K562 (cell line): ENCODE measurements at regions not wholly inside any gene's neighbourhood (a gene's known extent, or its start where the extent isn't known, plus 50 kb on each side); places are given as distances from the start of the nearest gene placed in this dataset.

Experiments used
- ARNT ChIP-seq, 2 experiments: fragments of 450-650 bp; IDR thresholded peaks; 2 replicates each; pipeline ENCODE4 v1.6.1; 2016; ENCODE audit warnings: mild to moderate bottlenecking in 1 of 2
- EGR1 ChIP-seq: fragments of 450-650 bp; conservative IDR thresholded peaks from 2 replicates; pipeline ENCODE4 v1.6.1; 2017; ENCODE audit warnings: mild to moderate bottlenecking
- KDM1A ChIP-seq, 2 experiments: fragments of 450-650 bp; IDR thresholded peaks; 2 replicates each; pipeline ENCODE4 v1.6.1; 2016; ENCODE audit warnings: mild to moderate bottlenecking in 2 of 2
- MEF2A ChIP-seq: IDR thresholded peaks from 2 replicates; pipeline ENCODE4 v1.6.1; 2011; ENCODE audit warnings: low read depth, mild to moderate bottlenecking, low read length, moderate library complexity; ENCODE audit not compliant: control insufficient read depth
- POLR2AphosphoS5 ChIP-seq: IDR thresholded peaks from 2 replicates; pipeline ENCODE4 v1.6.1; 2011; ENCODE audit warnings: mild to moderate bottlenecking, low read depth, low read length, moderate library complexity; ENCODE audit not compliant: control insufficient read depth, insufficient read depth
- POU5F1 ChIP-seq: fragments of 150-350 bp; IDR thresholded peaks from 2 replicates; pipeline ENCODE4 v1.6.1; 2014; ENCODE audit warnings: borderline replicate concordance, low read length, low read depth, mild to moderate bottlenecking; ENCODE audit not compliant: partially characterized antibody
- ZNF232 ChIP-seq: sonication (generic); formaldehyde crosslinking; IDR thresholded peaks from 2 replicates; pipeline ENCODE4 v1.8.0; 2022; ENCODE audit warnings: mild to moderate bottlenecking, missing genetic modification reagents
- TF ChIP-seq, protein P1 (sequence below): fragments of 150-350 bp; conservative IDR thresholded peaks from 2 replicates; pipeline ENCODE4 v1.6.1; 2014; ENCODE audit warnings: low read length
- TF ChIP-seq, protein P2 (sequence below), 2 experiments: fragments of 450-650 bp; formaldehyde crosslinking in 1 of 2; IDR thresholded peaks; 2 replicates each; pipeline versions ENCODE4 v1.4.0 to v1.6.1; 2014 to 2020; ENCODE audit warnings: mild to moderate bottlenecking in 2 of 2, borderline replicate concordance in 1 of 2, low read depth in 1 of 2
- TF ChIP-seq, protein P3 (sequence below): fragments of 250-450 bp; sonication (Bioruptor Pico); IDR thresholded peaks from 2 replicates; pipeline ENCODE4 v1.8.0; 2022; ENCODE audit warnings: inconsistent platforms
- TF ChIP-seq, protein P4 (sequence below): fragments of 450-650 bp; IDR thresholded peaks from 2 replicates; pipeline ENCODE4 v1.6.1; 2017; ENCODE audit warnings: antibody characterized with exemption, mild to moderate bottlenecking

DNA sequence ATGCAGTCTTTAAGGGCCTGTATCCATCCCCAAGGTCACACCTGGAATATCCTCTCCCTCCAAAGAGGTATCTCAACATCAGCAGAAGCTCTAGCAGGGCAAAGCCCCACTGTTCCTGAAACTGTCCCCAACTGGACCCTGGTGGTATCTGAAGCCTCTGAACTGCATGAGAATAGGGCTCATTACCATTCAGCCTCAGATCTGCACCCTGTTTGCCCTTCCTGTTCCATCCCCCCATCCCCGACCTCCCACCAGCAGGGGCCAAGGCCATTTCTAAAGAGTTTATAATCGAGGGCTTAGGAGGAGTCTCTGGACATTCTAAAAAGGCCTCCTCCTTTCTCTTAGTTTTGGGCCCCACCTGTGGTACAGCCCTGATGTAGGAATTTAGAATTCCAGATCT, 74.0 kb upstream of the THY1 start:
- TF ChIP-seq ARNT (IDR thresholded peaks at IDR 0.05) (no peak), EGR1 (no peak), POLR2AphosphoS5 (no peak), ZNF232 (CRISPR knock-in tag) (no peak), POU5F1 (no peak), MEF2A (no peak), KDM1A (IDR thresholded peaks at IDR 0.05) (no peak)
- TF ChIP-seq, protein P1, sequence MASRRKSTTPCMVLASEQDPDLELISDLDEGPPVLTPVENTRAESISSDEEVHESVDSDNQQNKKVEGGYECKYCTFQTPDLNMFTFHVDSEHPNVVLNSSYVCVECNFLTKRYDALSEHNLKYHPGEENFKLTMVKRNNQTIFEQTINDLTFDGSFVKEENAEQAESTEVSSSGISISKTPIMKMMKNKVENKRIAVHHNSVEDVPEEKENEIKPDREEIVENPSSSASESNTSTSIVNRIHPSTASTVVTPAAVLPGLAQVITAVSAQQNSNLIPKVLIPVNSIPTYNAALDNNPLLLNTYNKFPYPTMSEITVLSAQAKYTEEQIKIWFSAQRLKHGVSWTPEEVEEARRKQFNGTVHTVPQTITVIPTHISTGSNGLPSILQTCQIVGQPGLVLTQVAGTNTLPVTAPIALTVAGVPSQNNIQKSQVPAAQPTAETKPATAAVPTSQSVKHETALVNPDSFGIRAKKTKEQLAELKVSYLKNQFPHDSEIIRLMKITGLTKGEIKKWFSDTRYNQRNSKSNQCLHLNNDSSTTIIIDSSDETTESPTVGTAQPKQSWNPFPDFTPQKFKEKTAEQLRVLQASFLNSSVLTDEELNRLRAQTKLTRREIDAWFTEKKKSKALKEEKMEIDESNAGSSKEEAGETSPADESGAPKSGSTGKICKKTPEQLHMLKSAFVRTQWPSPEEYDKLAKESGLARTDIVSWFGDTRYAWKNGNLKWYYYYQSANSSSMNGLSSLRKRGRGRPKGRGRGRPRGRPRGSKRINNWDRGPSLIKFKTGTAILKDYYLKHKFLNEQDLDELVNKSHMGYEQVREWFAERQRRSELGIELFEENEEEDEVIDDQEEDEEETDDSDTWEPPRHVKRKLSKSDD, result no peak
- TF ChIP-seq, protein P2, sequence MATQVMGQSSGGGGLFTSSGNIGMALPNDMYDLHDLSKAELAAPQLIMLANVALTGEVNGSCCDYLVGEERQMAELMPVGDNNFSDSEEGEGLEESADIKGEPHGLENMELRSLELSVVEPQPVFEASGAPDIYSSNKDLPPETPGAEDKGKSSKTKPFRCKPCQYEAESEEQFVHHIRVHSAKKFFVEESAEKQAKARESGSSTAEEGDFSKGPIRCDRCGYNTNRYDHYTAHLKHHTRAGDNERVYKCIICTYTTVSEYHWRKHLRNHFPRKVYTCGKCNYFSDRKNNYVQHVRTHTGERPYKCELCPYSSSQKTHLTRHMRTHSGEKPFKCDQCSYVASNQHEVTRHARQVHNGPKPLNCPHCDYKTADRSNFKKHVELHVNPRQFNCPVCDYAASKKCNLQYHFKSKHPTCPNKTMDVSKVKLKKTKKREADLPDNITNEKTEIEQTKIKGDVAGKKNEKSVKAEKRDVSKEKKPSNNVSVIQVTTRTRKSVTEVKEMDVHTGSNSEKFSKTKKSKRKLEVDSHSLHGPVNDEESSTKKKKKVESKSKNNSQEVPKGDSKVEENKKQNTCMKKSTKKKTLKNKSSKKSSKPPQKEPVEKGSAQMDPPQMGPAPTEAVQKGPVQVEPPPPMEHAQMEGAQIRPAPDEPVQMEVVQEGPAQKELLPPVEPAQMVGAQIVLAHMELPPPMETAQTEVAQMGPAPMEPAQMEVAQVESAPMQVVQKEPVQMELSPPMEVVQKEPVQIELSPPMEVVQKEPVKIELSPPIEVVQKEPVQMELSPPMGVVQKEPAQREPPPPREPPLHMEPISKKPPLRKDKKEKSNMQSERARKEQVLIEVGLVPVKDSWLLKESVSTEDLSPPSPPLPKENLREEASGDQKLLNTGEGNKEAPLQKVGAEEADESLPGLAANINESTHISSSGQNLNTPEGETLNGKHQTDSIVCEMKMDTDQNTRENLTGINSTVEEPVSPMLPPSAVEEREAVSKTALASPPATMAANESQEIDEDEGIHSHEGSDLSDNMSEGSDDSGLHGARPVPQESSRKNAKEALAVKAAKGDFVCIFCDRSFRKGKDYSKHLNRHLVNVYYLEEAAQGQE (IDR thresholded peaks at IDR 0.05; ENCODE audit: borderline replicate concordance), result no peak
- TF ChIP-seq, protein P2 (CRISPR knock-in tag; IDR thresholded peaks at IDR 0.05; ENCODE audit: low read depth), result no peak
- TF ChIP-seq, protein P3, sequence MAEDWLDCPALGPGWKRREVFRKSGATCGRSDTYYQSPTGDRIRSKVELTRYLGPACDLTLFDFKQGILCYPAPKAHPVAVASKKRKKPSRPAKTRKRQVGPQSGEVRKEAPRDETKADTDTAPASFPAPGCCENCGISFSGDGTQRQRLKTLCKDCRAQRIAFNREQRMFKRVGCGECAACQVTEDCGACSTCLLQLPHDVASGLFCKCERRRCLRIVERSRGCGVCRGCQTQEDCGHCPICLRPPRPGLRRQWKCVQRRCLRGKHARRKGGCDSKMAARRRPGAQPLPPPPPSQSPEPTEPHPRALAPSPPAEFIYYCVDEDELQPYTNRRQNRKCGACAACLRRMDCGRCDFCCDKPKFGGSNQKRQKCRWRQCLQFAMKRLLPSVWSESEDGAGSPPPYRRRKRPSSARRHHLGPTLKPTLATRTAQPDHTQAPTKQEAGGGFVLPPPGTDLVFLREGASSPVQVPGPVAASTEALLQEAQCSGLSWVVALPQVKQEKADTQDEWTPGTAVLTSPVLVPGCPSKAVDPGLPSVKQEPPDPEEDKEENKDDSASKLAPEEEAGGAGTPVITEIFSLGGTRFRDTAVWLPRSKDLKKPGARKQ (CRISPR knock-in tag), result no peak
- TF ChIP-seq, protein P4, sequence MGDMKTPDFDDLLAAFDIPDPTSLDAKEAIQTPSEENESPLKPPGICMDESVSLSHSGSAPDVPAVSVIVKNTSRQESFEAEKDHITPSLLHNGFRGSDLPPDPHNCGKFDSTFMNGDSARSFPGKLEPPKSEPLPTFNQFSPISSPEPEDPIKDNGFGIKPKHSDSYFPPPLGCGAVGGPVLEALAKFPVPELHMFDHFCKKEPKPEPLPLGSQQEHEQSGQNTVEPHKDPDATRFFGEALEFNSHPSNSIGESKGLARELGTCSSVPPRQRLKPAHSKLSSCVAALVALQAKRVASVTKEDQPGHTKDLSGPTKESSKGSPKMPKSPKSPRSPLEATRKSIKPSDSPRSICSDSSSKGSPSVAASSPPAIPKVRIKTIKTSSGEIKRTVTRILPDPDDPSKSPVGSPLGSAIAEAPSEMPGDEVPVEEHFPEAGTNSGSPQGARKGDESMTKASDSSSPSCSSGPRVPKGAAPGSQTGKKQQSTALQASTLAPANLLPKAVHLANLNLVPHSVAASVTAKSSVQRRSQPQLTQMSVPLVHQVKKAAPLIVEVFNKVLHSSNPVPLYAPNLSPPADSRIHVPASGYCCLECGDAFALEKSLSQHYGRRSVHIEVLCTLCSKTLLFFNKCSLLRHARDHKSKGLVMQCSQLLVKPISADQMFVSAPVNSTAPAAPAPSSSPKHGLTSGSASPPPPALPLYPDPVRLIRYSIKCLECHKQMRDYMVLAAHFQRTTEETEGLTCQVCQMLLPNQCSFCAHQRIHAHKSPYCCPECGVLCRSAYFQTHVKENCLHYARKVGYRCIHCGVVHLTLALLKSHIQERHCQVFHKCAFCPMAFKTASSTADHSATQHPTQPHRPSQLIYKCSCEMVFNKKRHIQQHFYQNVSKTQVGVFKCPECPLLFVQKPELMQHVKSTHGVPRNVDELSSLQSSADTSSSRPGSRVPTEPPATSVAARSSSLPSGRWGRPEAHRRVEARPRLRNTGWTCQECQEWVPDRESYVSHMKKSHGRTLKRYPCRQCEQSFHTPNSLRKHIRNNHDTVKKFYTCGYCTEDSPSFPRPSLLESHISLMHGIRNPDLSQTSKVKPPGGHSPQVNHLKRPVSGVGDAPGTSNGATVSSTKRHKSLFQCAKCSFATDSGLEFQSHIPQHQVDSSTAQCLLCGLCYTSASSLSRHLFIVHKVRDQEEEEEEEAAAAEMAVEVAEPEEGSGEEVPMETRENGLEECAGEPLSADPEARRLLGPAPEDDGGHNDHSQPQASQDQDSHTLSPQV, result no peak
